Endothelial cell of umbilical vein (primary cell): ENCODE measurements at regions not wholly inside any gene's neighbourhood (a gene's known extent, or its start where the extent isn't known, plus 50 kb on each side); places are given as distances from the start of the nearest gene placed in this dataset.

Experiments used
- MYC ChIP-seq: IDR thresholded peaks from one replicate; pipeline ENCODE4 v1.6.1; 2011; ENCODE audit warnings: mild to moderate bottlenecking, low read depth, low read length
- POLR2A ChIP-seq: IDR thresholded peaks from 2 replicates; pipeline ENCODE4 v1.6.1; 2012; ENCODE audit warnings: low read depth, mild to moderate bottlenecking, control low read depth, low read length
- TF ChIP-seq, protein P1 (sequence below), 2 donors: IDR thresholded peaks; 1 replicate in 1 of 2; 2 replicates in 1 of 2; pipeline ENCODE4 v1.5.1; 2011; ENCODE audit warnings: low read length in 2 of 2, mild to moderate bottlenecking in 2 of 2, moderate library complexity in 2 of 2, control low read depth in 1 of 2, inconsistent platforms in 1 of 2, low read depth in 1 of 2; ENCODE audit not compliant: insufficient read depth in 1 of 2; ENCODE audit errors: extremely low read depth in 1 of 2

- no peak for TF ChIP-seq POLR2A
- no peak for TF ChIP-seq MYC
- TF ChIP-seq, protein P1, sequence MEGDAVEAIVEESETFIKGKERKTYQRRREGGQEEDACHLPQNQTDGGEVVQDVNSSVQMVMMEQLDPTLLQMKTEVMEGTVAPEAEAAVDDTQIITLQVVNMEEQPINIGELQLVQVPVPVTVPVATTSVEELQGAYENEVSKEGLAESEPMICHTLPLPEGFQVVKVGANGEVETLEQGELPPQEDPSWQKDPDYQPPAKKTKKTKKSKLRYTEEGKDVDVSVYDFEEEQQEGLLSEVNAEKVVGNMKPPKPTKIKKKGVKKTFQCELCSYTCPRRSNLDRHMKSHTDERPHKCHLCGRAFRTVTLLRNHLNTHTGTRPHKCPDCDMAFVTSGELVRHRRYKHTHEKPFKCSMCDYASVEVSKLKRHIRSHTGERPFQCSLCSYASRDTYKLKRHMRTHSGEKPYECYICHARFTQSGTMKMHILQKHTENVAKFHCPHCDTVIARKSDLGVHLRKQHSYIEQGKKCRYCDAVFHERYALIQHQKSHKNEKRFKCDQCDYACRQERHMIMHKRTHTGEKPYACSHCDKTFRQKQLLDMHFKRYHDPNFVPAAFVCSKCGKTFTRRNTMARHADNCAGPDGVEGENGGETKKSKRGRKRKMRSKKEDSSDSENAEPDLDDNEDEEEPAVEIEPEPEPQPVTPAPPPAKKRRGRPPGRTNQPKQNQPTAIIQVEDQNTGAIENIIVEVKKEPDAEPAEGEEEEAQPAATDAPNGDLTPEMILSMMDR (IDR thresholded peaks at IDR 0.05; ENCODE audit: extremely low read depth in 1 of 2, insufficient read depth in 1 of 2, low read depth in 1 of 2, low read length in 2 of 2) = no peak
Observed at GRCh38 chr15:88729581-88729980, 73.7 kb upstream of the ACAN start.
